Panc1 (cell line): ENCODE measurements at regions not wholly inside any gene's neighbourhood (a gene's known extent, or its start where the extent isn't known, plus 50 kb on each side); places are given as distances from the start of the nearest gene placed in this dataset.

Source experiments
- CTCF ChIP-seq: fragments of 450-650 bp; IDR thresholded peaks from 2 replicates; pipeline ENCODE4 v1.5.1; 2017; ENCODE audit warnings: mild to moderate bottlenecking
- TCF7L2 ChIP-seq: IDR thresholded peaks from 2 replicates; pipeline ENCODE4 v1.6.1; 2011; ENCODE audit warnings: mild to moderate bottlenecking, low read depth, low read length, inconsistent platforms

- TF ChIP-seq CTCF (no peak), TCF7L2 (no peak)
These were observed 1194.7 kb upstream of the CRIM1 start for GRCh38 chr2:35160871-35161270.
